ENCODE measurements at regions not wholly inside any gene's neighbourhood (a gene's known extent, or its start where the extent isn't known, plus 50 kb on each side); places are given as distances from the start of the nearest gene placed in this dataset.

- TF ChIP-seq, protein P1, sequence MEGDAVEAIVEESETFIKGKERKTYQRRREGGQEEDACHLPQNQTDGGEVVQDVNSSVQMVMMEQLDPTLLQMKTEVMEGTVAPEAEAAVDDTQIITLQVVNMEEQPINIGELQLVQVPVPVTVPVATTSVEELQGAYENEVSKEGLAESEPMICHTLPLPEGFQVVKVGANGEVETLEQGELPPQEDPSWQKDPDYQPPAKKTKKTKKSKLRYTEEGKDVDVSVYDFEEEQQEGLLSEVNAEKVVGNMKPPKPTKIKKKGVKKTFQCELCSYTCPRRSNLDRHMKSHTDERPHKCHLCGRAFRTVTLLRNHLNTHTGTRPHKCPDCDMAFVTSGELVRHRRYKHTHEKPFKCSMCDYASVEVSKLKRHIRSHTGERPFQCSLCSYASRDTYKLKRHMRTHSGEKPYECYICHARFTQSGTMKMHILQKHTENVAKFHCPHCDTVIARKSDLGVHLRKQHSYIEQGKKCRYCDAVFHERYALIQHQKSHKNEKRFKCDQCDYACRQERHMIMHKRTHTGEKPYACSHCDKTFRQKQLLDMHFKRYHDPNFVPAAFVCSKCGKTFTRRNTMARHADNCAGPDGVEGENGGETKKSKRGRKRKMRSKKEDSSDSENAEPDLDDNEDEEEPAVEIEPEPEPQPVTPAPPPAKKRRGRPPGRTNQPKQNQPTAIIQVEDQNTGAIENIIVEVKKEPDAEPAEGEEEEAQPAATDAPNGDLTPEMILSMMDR (IDR thresholded peaks at IDR 0.05): no peak
- no peak for TF ChIP-seq POLR2A (IDR thresholded peaks at IDR 0.05)
These were observed 891.2 kb upstream of the POU3F3 start for GRCh38 chr2:103962670-103963069.
